HEK293 (cell line): ENCODE measurements at regions not wholly inside any gene's neighbourhood (a gene's known extent, or its start where the extent isn't known, plus 50 kb on each side); places are given as distances from the start of the nearest gene placed in this dataset.

Experiments used
- CTCF ChIA-PET: fragments of 350-600 bp; formaldehyde crosslinking; extraction: SDS; loops from one replicate; lab custom pipeline; 2021; ENCODE audit warnings: antibody characterized with exemption; lab: Yijun Ruan, JAX
- POLR2A ChIA-PET: fragments of 300-600 bp; formaldehyde crosslinking; extraction: SDS; loops from one replicate; lab custom pipeline; 2020; ENCODE audit warnings: antibody characterized with exemption, inconsistent platforms; lab: Yijun Ruan, JAX
- H3K27ac ChIP-seq: fragments of 200-500 bp; sonication (Bioruptor generic); 2 replicates; pipeline ENCODE4 v1.5.1; 2014; ENCODE audit warnings: low read depth, low read length, control low read depth, inconsistent platforms; ENCODE audit errors: extremely low read depth
- H3K36me3 ChIP-seq, 2 experiments: fragments of 200-500 bp in 1 of 2; sonication (Bioruptor generic) in 1 of 2; 1 replicate in 1 of 2; 2 replicates in 1 of 2; pipeline ENCODE4 v1.5.1; 2014 to 2017; ENCODE audit warnings: inconsistent platforms in 2 of 2, low read length in 2 of 2; ENCODE audit not compliant: control insufficient read depth in 2 of 2, insufficient read depth in 1 of 2
- H3K4me1 ChIP-seq: fragments of 200-500 bp; sonication (Bioruptor generic); 2 replicates; pipeline ENCODE4 v1.5.1; 2014; ENCODE audit warnings: mild to moderate bottlenecking, low read length, inconsistent platforms; ENCODE audit not compliant: control insufficient read depth, insufficient read depth
- H3K4me3 ChIP-seq: 2 replicates; pipeline ENCODE4 v1.5.1; 2011; ENCODE audit warnings: low read depth, mild to moderate bottlenecking, control low read depth, low read length, moderate library complexity
- H3K9me3 ChIP-seq: fragments of 200-500 bp; sonication (Bioruptor generic); 2 replicates; pipeline ENCODE4 v1.5.1; 2014; ENCODE audit warnings: low read depth, low read length, inconsistent platforms; ENCODE audit not compliant: control insufficient read depth, insufficient read depth
- BCL11A ChIP-seq: fragments of 450-650 bp; formaldehyde crosslinking; IDR thresholded peaks from 2 replicates; pipeline ENCODE4 v1.5.1; 2016; ENCODE audit warnings: low read depth, missing biosample characterization, missing genetic modification characterization
- CTCF ChIP-seq: fragments of 450-650 bp; formaldehyde crosslinking; IDR thresholded peaks from 2 replicates; pipeline ENCODE4 v1.5.1; 2016; ENCODE audit warnings: missing biosample characterization, missing genetic modification characterization
- GLIS2 ChIP-seq: fragments of 450-650 bp; formaldehyde crosslinking; IDR thresholded peaks from 2 replicates; pipeline ENCODE4 v1.5.1; 2016; ENCODE audit warnings: missing biosample characterization, missing genetic modification characterization
- PRDM10 ChIP-seq: fragments of 450-650 bp; formaldehyde crosslinking; IDR thresholded peaks from 2 replicates; pipeline ENCODE4 v1.5.1; 2016; ENCODE audit warnings: missing biosample characterization, missing genetic modification characterization
- REST ChIP-seq: fragments of 450-650 bp; formaldehyde crosslinking; IDR thresholded peaks from 2 replicates; pipeline ENCODE4 v1.5.1; 2016; ENCODE audit warnings: missing biosample characterization, missing genetic modification characterization
- SP3 ChIP-seq: fragments of 450-650 bp; formaldehyde crosslinking; IDR thresholded peaks from 2 replicates; pipeline ENCODE4 v1.5.1; 2016; ENCODE audit warnings: missing biosample characterization, missing genetic modification characterization
- ZBTB11 ChIP-seq: fragments of 450-650 bp; formaldehyde crosslinking; conservative IDR thresholded peaks from 2 replicates; pipeline ENCODE4 v1.5.1; 2016; ENCODE audit warnings: low read depth, missing biosample characterization, missing genetic modification characterization
- ZFP69B ChIP-seq: fragments of 450-650 bp; formaldehyde crosslinking; IDR thresholded peaks from 2 replicates; pipeline ENCODE4 v1.5.1; 2016; ENCODE audit warnings: missing biosample characterization, missing genetic modification characterization
- ZNF10 ChIP-seq: fragments of 450-650 bp; formaldehyde crosslinking; IDR thresholded peaks from 2 replicates; pipeline ENCODE4 v1.5.1; 2017; ENCODE audit warnings: missing biosample characterization, missing genetic modification characterization
- ZNF114 ChIP-seq: fragments of 450-650 bp; formaldehyde crosslinking; IDR thresholded peaks from 2 replicates; pipeline ENCODE4 v1.5.0; 2017; ENCODE audit warnings: missing biosample characterization, missing genetic modification characterization
- ZNF132 ChIP-seq: fragments of 450-650 bp; formaldehyde crosslinking; IDR thresholded peaks from 2 replicates; pipeline ENCODE4 v1.5.1; 2017; ENCODE audit warnings: missing biosample characterization, missing genetic modification characterization, borderline replicate concordance
- ZNF274 ChIP-seq, 2 experiments: fragments of 200-500 bp in 1 of 2; fragments of 450-650 bp in 1 of 2; sonication (Bioruptor generic) in 1 of 2; formaldehyde crosslinking in 1 of 2; IDR thresholded peaks; 2 replicates each; pipeline versions ENCODE4 v1.5.1 to v1.6.1; 2014 to 2016; ENCODE audit warnings: borderline replicate concordance in 1 of 2, inconsistent platforms in 1 of 2, low read length in 1 of 2, missing biosample characterization in 1 of 2, missing genetic modification characterization in 1 of 2
- ZNF341 ChIP-seq: fragments of 450-650 bp; formaldehyde crosslinking; IDR thresholded peaks from 2 replicates; pipeline ENCODE4; 2016; ENCODE audit warnings: low read depth, missing biosample characterization, missing genetic modification characterization
- ZNF449 ChIP-seq: fragments of 450-650 bp; formaldehyde crosslinking; IDR thresholded peaks from 2 replicates; pipeline ENCODE4 v1.5.1; 2017; ENCODE audit warnings: missing biosample characterization, mild to moderate bottlenecking, missing genetic modification characterization, moderate library complexity
- ZNF580 ChIP-seq: fragments of 450-650 bp; formaldehyde crosslinking; IDR thresholded peaks from 2 replicates; pipeline ENCODE4 v1.5.1; 2016; ENCODE audit warnings: missing biosample characterization, missing genetic modification characterization
- ZNF623 ChIP-seq: fragments of 450-650 bp; formaldehyde crosslinking; IDR thresholded peaks from 2 replicates; pipeline ENCODE4 v1.5.1; 2016; ENCODE audit warnings: missing biosample characterization, missing genetic modification characterization
- ZNF664 ChIP-seq: fragments of 450-650 bp; formaldehyde crosslinking; IDR thresholded peaks from 2 replicates; pipeline ENCODE4 v1.5.1; 2016; ENCODE audit warnings: missing biosample characterization, missing genetic modification characterization
- ZSCAN5A ChIP-seq: fragments of 450-650 bp; formaldehyde crosslinking; IDR thresholded peaks from 2 replicates; pipeline ENCODE4 v1.5.1; 2016; ENCODE audit warnings: missing biosample characterization, missing genetic modification characterization

- Histone ChIP-seq H3K4me1 (0 out of 2 replicates have a peak, but pooled peaks cover 2% of the 10 kb centered on the region), H3K4me3 (no peak overlapping the region), H3K9me3 (no peaks in the 10 kb centered on the region), H3K36me3 (no peaks in the 10 kb centered on the region)
- POLR2A ChIA-PET, result no interaction called here
- CTCF ChIA-PET, result no interaction called here
- no peak for TF ChIP-seq SP3 (tag by site-specific recombination)
- TF ChIP-seq ZNF664 (tag by site-specific recombination), result no peak
- TF ChIP-seq, all 188 proteins: peak for 0
- H3K27ac ChIP-seq, result no peak overlapping the region
Measured at GRCh38 chr5:72036951-72037350, 70.3 kb upstream of the MAP1B start.

- no peaks in the 10 kb centered on the region for H3K4me1 ChIP-seq
- ChIA-PET POLR2A (no interaction called here), CTCF (interaction anchor here (0.8 kb wide), 1 partner anchor 27 kb away, joined by 4 read pairs; no protein-coding TSS in a partner anchor)
- no peak overlapping the region for H3K27ac ChIP-seq
- no peaks in the 10 kb centered on the region for H3K36me3 ChIP-seq
- H3K9me3 ChIP-seq, result no peaks in the 10 kb centered on the region
- no peak overlapping the region for H3K4me3 ChIP-seq
- TF ChIP-seq ZNF449, result no peak
- TF ChIP-seq PRDM10 (tag by site-specific recombination), result no peak
- TF ChIP-seq ZNF114 (tag by site-specific recombination), result no peak
- TF ChIP-seq GLIS2, result no peak
- TF ChIP-seq ZBTB11 (tag by site-specific recombination), result no peak
- TF ChIP-seq BCL11A (tag by site-specific recombination), result no peak
- TF ChIP-seq ZNF580 (tag by site-specific recombination), result no peak
- TF ChIP-seq ZFP69B (tag by site-specific recombination), result no peak
- no peak for TF ChIP-seq ZNF132
- no peak for TF ChIP-seq ZSCAN5A (tag by site-specific recombination)
- no peak for TF ChIP-seq ZNF10
- no peak for TF ChIP-seq ZNF623 (tag by site-specific recombination)
- TF ChIP-seq ZNF274 (IDR thresholded peaks at IDR 0.05; ENCODE audit: low read length), result no peak
- TF ChIP-seq ZNF274 (tag by site-specific recombination; IDR thresholded peaks at IDR 0.05; ENCODE audit: borderline replicate concordance), result no peak
- TF ChIP-seq CTCF, result no peak
- TF ChIP-seq ZNF341 (tag by site-specific recombination), result no peak
- TF ChIP-seq REST (tag by site-specific recombination), result no peak
Measured at GRCh38 chr5:72040513-72040912, 66.8 kb upstream of the MAP1B start.
